Pancreas (tissue), 10 donors: ENCODE measurements at regions not wholly inside any gene's neighbourhood (a gene's known extent, or its start where the extent isn't known, plus 50 kb on each side); places are given as distances from the start of the nearest gene placed in this dataset.

Experiments used
- ATAC-seq, 4 donors: fragments of 200-7000 bp; cut with Tn5 transposase; one replicate each; pipeline versions ENCODE4 v1.8.0 to v1.9.1; 2020; ENCODE audit warnings: mild to moderate bottlenecking in 4 of 4, moderate library complexity in 4 of 4
- DNase-seq, 6 donors: peaks; one replicate each; pipeline ENCODE4 v3.0.0-alpha.2; 2020
- FAIRE-seq: peaks from 2 replicates; lab custom pipeline; 2012; peaks lifted over from hg19 to GRCh38; lab: Jason Lieb, UNC
- H3K27ac ChIP-seq, 4 donors: fragments of 200-600 bp; sonication (generic); 1 replicate in 3 of 4; 2 replicates in 1 of 4; pipeline versions ENCODE4 v1.5.0 to v1.8.0; 2020
- H3K27me3 ChIP-seq, 4 donors: fragments of 200-600 bp; one replicate each; pipeline ENCODE4 v1.8.0; 2021
- H3K36me3 ChIP-seq, 3 donors: fragments of 200-600 bp; sonication (generic) in 1 of 3; one replicate each; pipeline versions ENCODE4 v1.5.0 to v1.8.0; 2020 to 2021
- H3K4me1 ChIP-seq, 3 donors: fragments of 200-600 bp; one replicate each; pipeline ENCODE4 v1.8.0; 2021
- H3K4me3 ChIP-seq, 4 donors: fragments of 200-600 bp; sonication (generic) in 2 of 4; one replicate each; pipeline versions ENCODE4 v1.5.0 to v1.8.0; 2020 to 2021
- H3K9me3 ChIP-seq, 4 donors: fragments of 200-600 bp; one replicate each; pipeline ENCODE4 v1.8.0; 2021
- WGBS, 2 donors: extraction: QIAGEN DNeasy Blood & Tissue Kit; methylation state at CpG; one replicate each; pipeline ENCODE4 v1.1.7; 2013; 5-methylcytosine and 5-hydroxymethylcytosine counted together
- intact Hi-C, 3 donors: fragments of 100-400 bp; cut with DNase I; formaldehyde crosslinking; loops; one replicate each; pipeline versions ENCODE4 v1.11.1 to v1.14.2; 2022
- TF ChIP-seq, protein P1 (sequence below), 4 donors: fragments of 200-600 bp; sonication (generic) in 3 of 4; IDR thresholded peaks; one replicate each; pipeline versions ENCODE4 v1.5.0 to v1.8.0; 2021; ENCODE audit warnings: antibody characterized with exemption in 4 of 4
- donor health status: healthy with polysubstance abuse.
- donor health status: DM: no; HTN: no; CAD: no; lungs with moderate emphysema.
- donor health status: DM: no; HTN: no; CAD: no.
- donor health status: control.
- donor health status: control.
- donor health status: Bipolar disorder and iron deficiency.
- donor health status: DM: yes; HTN: yes; CAD: no.
- donor health status: DM: no; HTN: no; CAD: no.
- donor health status: DM: no; HTN: no; CAD: no.
- donor health status: DM: yes; HTN: yes; CAD: no.

- no peak for ATAC-seq
- no peaks in the 10 kb centered on the region for H3K27me3 ChIP-seq
- intact Hi-C loops = no loop called here
- H3K4me3 ChIP-seq = no peak overlapping the region
- no peaks in the 10 kb centered on the region for H3K36me3 ChIP-seq
- H3K27ac ChIP-seq = no peak overlapping the region
- no peaks in the 10 kb centered on the region for H3K4me1 ChIP-seq
- no peak for FAIRE-seq
- TF ChIP-seq, protein P1, sequence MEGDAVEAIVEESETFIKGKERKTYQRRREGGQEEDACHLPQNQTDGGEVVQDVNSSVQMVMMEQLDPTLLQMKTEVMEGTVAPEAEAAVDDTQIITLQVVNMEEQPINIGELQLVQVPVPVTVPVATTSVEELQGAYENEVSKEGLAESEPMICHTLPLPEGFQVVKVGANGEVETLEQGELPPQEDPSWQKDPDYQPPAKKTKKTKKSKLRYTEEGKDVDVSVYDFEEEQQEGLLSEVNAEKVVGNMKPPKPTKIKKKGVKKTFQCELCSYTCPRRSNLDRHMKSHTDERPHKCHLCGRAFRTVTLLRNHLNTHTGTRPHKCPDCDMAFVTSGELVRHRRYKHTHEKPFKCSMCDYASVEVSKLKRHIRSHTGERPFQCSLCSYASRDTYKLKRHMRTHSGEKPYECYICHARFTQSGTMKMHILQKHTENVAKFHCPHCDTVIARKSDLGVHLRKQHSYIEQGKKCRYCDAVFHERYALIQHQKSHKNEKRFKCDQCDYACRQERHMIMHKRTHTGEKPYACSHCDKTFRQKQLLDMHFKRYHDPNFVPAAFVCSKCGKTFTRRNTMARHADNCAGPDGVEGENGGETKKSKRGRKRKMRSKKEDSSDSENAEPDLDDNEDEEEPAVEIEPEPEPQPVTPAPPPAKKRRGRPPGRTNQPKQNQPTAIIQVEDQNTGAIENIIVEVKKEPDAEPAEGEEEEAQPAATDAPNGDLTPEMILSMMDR (IDR thresholded peaks at IDR 0.05) = no peak
- 77 to 85% methylated on average over 14 of the region's 14 CpGs for WGBS, 2 donors
- no peak for DNase-seq
- H3K9me3 ChIP-seq = no peaks in the 10 kb centered on the region
Observed at GRCh38 chr18:76722224-76723061, 99.9 kb upstream of the ZNF236 start.

- ATAC-seq = no peak
- whole genome bisulfite sequencing, 2 donors = 82 to 87% methylated on average over 9 of the region's 9 CpGs
Observed at GRCh38 chr18:76721207-76721996, 101.0 kb upstream of the ZNF236 start.

DNA sequence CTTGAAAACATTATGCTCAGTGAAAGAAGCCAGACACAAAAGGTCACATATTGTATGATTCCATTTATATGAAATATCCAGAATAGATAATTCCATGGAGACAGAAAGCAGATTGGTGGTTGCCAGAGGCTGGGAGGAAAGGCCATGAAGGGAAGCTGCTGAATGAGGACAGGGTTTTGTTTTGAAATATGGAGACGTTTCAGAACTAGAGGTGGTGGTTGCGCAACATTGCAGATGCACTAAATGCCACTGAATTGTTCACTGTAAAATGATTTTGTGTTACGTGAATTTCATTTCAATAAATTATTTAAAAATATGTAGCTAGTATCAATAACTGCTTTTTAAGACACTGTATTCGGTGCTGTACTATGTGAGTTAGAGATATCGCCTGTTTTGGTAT lies 101.7 kb upstream of the ZNF236 start:
- intact Hi-C loops = no loop called here
- Histone ChIP-seq H3K27me3 (no peaks in the 10 kb centered on the region), H3K4me3 (no peak overlapping the region), H3K4me1 (no peaks in the 10 kb centered on the region), H3K36me3 (no peaks in the 10 kb centered on the region), H3K9me3 (no peaks in the 10 kb centered on the region), H3K27ac (no peak overlapping the region)
- ATAC-seq (no peak), FAIRE-seq (no peak), DNase-seq (no peak)
- TF ChIP-seq, protein P1 (IDR thresholded peaks at IDR 0.05) = no peak
- 73 to 81% methylated on average over 5 of the region's 5 CpGs for WGBS, 2 donors

More at GRCh38 chr18:76721207-76721996, 101.0 kb upstream of the ZNF236 start:
- Histone ChIP-seq H3K4me3 (no peak overlapping the region), H3K4me1 (no peaks in the 10 kb centered on the region), H3K9me3 (no peaks in the 10 kb centered on the region), H3K27me3 (no peaks in the 10 kb centered on the region), H3K36me3 (no peaks in the 10 kb centered on the region), H3K27ac (no peak overlapping the region)
- TF ChIP-seq, protein P1 (IDR thresholded peaks at IDR 0.05) = no peak
- intact Hi-C loops = no loop called here
- FAIRE-seq (no peak), DNase-seq (no peak)

GRCh38 chr18:76715012-76715610 lies 107.2 kb upstream of the ZNF236 start:
- Histone ChIP-seq H3K27ac (no peak overlapping the region), H3K36me3 (no peaks in the 10 kb centered on the region), H3K4me1 (no peaks in the 10 kb centered on the region), H3K9me3 (no peaks in the 10 kb centered on the region), H3K4me3 (no peak overlapping the region), H3K27me3 (no peaks in the 10 kb centered on the region)
- TF ChIP-seq, protein P1 (IDR thresholded peaks at IDR 0.05) = no peak
- intact Hi-C loops = no loop called here
- no peak for DNase-seq
- ATAC-seq = no peak
- WGBS, 2 donors = 83 to 90% methylated on average over 16 of the region's 16 CpGs
- no peak for FAIRE-seq
